HL-60/S4 treated with retinoic acid at 250 ng/mL for 4 days and 3 days (cell line): ENCODE measurements at regions not wholly inside any gene's neighbourhood (a gene's known extent, or its start where the extent isn't known, plus 50 kb on each side); places are given as distances from the start of the nearest gene placed in this dataset.

Source experiments
- in situ Hi-C: fragments of 300-500 bp; cut with MboI; formaldehyde crosslinking; loops from 2 replicates; pipeline ENCODE4 v1.7.0; 2022; ENCODE audit warnings: low sequenced_read_pairs

DNA sequence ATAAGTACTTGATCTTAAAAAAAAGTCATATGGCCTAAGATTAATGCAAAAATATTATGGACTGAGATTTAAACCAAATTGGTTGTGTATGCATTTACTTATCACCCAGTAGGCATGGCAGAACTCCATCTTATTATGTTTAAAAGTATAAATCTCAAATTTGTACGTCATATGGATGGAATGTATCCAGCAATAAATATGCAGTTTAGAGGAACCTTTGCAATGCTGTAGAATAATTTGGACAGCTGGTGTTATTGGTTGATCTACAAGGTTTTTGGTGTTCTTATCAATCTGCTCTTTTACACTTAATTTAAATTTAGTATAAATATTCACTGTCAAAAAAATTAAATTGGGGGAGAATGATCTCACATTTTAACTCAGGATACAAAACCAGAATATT, 640.2 kb downstream of the SATB2 start:
- in situ Hi-C loops, result no loop called here

DNA sequence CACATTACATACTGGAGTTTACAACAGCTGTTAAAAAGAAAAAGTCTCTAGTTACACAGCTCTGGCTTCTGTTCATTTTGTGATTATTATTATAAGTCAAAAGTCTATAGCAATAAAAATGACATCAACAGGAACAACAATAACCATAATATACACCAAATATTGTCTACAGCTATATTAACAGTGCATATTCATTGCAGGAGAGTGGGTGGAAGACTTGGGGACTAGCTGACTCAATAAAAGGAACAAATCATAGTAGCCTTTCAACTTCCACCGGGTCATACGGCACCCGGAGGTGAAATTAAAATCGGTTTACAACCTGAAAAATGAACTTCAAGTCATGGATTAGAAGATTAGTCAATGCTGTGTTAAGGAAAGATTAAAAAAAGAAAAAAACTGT, 642.1 kb downstream of the SATB2 start:
- in situ Hi-C loops, result no loop called here

DNA sequence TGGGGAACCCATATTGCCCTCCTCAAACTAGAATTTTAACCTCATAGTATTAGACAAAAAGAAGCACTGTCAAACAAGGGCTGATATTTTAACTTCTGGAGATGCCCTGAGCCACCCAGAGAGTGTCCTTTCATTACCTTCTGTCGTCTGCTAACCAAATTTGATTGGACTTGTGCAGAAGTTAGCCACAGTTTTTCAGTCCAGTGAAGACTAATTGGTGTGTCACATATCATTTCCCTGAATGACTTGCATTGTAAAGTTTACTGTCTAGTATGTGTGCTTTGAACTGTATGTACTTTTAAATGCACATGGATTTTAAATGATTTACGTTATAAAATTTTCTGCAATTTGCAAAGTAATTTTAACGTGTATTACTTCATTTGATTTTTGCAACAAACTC, 646.5 kb downstream of the SATB2 start:
- in situ Hi-C loops, result no loop called here

DNA sequence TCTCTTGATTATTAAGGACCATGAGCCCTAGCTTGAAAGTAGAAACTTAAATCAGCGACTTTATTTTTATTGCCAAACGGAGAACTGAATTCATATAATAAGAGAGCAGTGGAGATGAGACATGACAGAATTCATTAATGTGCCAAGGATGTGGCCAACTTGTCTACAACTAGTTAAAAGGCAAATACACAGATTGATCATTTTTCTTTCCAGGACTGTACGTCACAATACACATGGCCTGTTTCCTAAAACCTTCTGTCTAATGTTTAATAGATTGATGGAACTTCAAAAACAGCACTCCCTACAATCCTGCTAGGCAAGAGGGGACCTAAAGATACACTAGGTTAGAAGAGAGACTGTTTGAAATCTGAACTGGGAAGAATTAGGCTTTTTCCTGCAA, 647.8 kb downstream of the SATB2 start:
- in situ Hi-C loops, result no loop called here

DNA sequence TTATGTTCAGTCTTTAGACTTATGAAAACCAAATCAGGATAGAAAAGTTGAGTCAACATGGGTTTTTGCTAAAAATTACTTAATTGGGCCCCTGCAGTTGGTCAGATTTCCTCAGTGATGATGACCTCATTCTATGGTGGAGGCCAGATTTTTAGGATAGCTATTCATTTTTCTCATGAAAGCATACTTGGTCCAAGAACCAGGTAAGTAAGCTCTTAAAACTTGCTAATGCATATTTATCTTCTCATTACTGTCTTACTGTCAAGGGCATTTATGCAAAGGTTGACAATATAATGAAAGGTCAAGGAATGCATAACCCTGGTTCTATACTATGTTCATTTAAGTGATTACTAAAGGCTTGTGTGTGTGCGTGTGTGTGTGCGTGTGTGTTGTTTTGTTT, 650.6 kb downstream of the SATB2 start:
- in situ Hi-C loops, result no loop called here

DNA sequence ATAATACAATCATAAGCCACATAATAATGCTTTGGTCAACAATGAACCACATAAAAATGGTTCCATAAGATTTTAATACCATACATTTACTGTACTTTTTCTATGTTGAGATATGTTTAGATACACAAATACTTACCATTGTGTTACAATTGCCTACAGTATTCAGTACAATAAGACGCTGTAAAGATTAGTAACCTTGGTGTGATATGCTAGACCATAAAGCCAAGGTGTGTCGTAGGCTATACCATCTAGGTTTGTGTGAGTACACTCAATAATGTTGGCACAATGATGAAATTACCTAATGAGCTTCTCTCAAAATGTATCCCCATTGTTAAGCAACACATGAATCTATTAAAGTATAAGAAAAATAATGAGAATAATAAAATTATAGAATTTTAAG, 662.3 kb downstream of the SATB2 start:
- in situ Hi-C loops, result no loop called here

DNA sequence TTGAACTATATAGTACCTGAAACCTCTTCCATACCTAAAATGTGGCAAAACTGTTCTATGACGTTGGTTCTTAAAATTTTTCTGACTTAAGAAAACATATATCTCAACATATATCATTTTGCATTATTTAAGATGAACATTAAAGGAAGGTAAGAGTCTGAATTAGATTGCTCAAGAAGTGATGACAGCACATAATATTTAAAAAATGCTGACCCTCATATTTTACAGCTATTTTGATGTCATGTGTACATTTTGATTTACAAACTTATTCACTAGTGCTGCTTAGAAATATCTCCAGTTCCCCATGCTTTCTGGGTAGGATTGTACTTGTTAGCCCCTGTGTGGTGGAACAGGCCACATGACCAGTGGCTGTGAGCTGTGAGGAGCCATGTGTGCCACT, 666.1 kb downstream of the SATB2 start:
- in situ Hi-C loops, result no loop called here

DNA sequence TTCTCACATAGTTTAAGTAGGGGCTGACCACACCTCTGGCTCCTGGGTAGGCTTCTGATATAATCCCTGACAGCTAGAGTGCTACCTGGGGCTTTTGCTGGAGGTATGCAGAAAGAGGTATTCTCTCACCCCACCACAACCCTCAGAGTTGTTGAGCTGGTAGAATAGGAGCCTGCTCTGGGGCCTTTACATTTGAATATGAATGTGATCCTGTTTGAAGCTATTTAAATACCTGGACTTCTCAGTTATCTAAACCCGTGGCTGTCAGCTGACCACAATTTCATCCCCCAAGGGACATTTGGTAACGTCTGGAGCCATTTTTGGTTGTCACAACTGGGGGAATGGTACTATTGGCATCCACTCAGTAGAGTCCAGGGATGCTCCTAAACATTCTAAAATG, 669.1 kb downstream of the SATB2 start:
- in situ Hi-C loops, result no loop called here

DNA sequence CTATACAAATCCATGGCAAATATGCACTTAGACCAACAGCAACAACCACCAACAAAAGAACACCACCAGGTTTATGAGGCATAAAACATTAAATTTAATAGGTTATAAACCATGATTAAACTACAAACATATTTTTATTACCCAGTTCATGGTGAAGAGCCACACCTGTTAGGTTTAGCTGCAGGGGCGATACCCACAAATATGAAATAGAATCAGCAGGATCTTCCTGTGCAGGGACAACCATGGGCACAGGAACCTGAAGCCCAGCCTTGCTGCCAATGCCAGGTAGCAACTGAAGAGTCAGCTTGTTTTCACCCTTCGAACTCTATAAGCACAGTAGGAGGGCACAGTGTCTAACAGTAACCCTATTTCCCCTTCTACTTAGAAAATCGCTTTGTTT, 675.0 kb downstream of the SATB2 start:
- in situ Hi-C loops, result no loop called here

DNA sequence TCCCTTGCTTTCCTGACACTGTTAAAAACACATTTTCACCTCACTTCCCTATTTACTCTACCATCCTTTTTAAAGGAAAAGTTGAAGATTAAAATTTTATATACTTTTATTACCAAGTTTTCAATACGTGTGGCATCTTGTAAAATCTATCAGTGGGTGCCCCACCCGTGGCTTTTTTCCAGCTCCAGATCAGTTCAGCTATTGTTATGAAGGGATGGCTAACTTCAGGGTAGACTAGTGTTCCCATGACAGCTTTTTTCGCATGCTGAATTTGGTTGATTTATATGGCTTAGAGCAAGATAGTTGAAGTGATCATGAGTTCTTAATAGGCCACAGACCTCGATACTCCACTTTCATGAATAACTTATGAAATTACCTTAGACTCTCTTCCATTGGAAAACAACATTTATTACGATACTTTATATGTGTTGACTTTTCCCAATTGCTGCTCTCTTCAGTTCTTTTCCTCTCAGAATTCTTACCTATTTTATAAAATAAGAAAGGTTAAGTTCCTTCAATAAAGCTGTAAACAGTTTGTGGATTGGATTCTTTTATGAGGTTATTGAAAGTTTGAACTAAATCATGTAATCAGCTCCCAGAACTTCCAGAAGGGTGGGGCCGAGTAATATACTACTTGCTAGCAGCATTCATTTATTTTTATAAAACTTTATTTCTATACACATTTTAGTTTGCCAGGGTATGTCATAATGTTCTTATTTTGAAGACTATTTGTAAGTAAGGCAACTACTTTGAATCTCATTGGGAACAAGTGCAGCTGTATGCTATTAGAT, 680.9 kb downstream of the SATB2 start:
- in situ Hi-C loops, result no loop called here

DNA sequence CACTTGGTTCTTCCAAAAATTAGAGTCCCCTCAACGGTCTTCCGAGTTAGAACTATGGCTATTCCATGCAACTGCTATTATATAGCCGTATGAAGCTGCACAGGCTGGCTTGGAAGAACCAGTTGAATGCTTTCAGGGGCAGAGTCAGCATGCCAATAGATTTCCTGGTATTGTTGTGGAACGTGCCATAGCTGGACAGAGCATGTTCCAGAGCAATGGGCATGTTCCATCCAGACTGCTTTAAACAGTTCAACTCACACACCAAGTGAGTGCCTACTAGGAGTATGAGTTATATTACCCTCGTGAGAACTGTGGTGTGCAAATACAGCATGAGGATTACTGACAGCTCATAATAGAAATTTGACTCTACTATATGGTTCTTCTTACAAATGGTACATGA, 682.0 kb downstream of the SATB2 start:
- in situ Hi-C loops, result no loop called here

DNA sequence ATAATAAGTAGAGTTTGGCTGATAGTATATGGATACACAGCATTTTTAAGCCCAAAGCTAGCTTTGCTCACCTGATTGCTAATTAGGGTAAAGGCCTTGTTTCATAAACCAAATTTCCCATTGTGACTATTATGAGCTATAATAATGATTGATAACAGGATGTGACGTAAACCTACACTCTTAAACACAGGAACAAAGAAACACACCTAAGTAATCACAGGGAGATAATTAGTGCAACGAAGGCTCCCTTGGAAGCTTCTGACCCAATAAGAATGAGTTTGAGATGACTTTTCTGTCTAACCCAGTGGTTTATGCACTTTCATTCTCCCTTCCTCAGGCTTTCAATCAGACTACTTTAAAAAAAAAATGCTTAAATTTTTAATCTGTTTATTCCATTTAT, 683.2 kb downstream of the SATB2 start:
- in situ Hi-C loops, result no loop called here

DNA sequence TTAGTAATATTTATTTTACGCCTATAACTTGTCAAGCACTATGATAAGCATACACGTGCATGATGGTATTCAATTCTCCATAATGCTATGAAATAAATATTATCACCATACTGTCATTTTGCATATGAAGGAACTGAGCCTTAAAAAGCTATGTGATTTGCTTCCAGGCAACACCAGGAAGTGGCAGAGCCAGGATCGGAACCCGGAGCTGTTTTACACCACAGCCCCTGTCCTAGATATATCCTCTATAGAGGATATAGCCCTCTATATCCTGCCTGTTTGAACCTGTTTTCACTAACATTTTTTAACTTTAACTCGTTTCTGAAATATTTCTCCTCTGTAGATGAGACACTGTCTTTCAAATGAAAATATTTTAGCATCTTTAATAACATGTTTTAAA, 690.0 kb downstream of the SATB2 start:
- in situ Hi-C loops, result no loop called here

DNA sequence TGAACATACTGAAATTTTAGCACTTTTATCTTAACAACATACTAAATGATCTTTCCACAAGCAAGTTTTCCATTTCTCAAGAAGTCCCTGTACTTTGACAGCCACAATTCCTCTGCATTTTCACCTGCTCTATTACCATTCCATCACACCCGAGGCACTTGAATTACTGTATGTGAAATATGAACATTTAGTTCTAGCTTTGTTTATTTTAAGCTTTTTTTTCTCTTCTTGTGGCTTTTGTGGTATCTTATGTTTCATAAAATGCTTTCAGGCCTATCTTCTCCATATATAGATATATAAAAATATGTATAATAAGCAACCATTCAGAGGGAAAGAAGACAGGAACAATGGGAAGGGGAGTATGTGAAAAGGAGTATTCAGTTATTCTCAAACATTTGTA, 693.9 kb downstream of the SATB2 start:
- in situ Hi-C loops, result no loop called here

DNA sequence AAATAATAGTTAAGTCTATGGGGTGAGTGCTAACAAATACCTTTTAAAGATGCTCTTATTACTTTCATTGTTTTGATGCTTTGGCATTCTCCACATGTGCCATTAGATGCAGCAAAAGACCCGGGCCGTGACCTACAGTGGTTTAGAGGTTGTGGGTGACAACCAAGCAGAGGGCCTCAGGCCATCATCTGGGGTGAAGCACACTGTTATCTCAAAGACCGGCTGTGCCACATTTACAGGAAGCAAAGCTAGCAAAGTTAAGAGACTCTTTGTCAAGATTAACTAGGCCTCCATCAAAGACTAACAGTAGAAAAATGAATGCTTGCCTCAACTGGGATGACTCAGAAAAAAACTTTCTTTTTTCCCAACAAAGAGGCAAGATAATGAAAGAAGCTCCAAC, 695.3 kb downstream of the SATB2 start:
- in situ Hi-C loops, result no loop called here

DNA sequence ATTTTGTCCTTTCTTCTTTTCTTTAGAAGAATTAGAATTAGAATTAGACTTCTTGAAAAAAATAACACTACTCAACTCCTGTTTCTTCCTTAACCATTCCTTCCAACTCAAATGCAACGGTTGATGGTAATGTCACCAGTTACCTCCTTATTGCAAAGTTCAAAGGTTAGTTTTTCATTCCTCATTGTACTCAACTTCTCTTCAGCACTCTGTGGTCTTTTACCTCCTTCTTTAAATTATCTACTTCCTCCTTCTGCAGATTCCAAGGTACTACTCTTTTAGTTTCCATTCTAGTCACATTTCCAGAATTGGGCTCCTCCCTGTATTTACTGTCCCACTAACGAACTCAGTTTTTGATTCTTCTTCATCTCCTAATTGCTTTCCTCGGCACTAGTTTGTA, 700.7 kb downstream of the SATB2 start:
- in situ Hi-C loops, result no loop called here

DNA sequence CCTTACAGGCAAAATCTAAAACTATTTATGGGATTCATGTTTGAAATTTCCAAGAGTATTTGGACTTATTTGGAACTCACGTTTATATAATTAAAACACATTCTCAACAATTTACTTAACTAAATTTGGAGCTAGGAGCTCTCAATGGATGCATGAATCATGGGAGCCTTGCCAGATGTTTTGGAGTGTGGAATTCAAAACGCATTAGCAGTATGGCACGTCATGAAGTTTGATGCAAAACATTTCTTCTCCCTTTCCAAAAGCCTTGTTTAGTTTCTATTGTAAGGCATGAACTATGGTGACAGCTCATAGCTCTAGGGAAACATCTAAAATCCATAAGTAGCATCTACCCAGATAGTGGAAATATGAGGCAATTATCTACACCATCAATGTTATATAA, 701.6 kb downstream of the SATB2 start:
- in situ Hi-C loops, result no loop called here

DNA sequence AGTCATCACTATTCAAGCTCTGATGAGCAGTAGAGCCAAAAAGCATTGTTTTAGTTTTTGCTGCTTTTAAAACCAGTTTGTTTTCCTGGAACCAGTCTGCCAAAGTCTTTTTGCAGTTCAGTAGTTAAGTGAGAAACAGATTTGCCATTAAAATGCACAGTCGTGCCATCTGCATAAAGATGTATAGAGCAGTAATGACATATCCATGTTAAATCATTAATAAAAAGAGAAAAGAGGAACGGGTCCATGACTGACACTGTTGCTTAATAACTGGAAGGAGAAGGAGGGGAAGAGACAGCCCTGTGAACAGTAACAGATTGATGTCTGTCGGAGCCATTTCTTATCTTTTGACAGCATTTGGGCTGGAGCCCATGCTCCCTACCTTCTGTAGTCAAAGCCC, 704.6 kb downstream of the SATB2 start:
- in situ Hi-C loops, result no loop called here

DNA sequence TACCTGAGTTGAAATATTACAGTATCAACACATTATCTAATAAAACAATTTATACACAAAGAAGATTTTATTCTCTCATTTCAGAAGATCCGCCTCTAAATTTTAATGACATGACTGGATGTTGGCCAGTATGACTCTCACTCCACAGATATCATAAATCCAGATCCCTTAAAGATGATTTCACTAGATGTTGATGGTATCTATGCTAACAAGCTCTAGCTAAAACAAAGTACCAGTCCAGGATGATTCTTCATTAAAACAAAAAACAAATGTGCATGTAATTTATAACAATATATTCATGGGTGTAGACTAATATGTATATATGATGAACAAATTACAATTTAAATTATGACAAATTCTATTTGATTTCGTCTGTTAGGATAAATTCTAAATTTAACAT, 708.4 kb downstream of the SATB2 start:
- in situ Hi-C loops, result no loop called here

DNA sequence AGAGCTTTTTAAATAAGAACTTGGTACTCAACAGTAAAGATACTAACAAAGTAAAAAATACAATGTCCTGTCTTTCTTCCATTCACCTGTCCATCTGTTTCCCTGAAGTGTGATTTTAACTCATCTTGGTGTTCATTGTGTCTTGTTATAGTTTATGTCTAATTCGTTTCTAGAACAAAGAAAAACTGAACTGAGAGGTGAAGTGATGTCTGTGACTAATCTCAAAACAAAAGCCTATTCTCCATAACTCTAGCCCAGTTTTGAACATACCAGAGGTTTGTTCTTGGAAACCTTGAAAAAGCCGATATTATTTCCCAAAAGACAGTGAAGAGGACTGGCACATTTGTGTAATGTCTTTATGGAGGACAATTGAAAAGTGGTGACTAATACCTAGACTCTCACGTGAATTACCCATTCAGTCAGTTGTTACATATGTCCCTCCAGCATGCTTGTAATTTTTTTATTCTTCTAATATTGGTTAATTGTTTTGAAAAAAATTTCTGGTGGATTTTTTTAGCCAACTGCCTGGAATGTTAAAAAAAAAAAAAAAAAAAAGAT, 725.8 kb downstream of the SATB2 start:
- in situ Hi-C loops, result no loop called here

DNA sequence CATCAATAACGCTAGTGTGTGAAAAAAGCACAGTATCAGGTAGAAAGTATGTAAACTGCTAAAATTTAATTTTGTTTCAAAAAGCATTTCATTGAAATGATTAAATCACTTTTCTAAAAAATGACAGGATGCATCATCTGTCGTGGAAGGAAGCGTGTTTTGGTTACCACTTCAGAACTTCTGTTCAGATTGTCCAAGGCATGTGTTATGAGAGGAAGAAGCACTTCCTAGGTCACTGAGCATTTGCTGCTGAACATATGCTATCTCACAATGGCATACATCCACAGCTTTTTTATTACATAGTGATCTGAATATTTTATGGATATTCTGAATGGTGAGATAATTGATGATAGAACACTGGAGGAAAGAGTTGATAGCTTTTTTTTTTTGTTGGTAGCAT, 737.5 kb downstream of the SATB2 start:
- in situ Hi-C loops, result no loop called here

DNA sequence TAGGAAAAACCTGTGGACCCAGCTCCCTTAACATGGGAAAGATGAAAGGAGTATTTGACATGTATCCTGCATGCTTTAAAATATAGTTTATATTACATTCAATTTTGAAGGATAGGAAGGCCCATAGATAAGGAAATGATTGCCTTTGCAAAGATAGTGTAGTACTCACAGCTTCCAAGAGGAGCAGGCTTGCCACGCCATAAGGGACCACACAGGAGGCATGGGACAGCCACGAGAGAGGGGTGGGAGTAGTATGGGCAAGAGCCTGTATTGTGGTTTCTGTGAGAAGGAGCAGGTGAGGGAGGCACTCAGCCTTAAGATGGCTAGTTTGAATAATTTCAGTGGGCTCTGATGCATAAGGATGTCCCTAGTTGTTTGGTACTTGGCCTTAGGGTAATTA, 740.3 kb downstream of the SATB2 start:
- in situ Hi-C loops, result no loop called here

DNA sequence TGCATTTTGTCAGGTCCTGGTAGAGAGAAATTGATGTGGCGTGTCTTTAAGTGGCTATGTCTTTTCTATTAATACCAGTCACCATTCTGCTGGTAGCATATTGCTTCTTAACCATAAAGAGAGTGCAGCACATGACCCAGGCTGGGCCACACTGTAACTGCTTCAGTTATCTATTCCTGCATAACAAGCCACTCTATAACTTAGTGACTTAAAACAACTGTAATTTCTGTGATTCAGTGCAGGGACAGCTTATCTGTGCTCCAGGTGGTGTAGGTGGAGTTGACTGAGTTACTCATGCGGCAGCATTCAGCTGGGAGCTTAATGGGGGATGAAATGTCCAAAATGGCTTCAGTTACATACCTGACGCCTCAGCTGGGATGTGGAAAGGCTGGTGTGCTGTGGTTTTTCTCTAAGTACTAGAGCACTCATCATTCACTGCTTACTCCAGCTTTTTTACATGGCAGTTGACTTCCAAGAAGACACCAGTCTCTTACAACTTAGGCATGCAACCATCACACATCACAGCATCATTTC, 742.4 kb downstream of the SATB2 start:
- in situ Hi-C loops, result no loop called here
